Stimulated activated CD4-positive, alpha-beta T cell treated with anti-CD3 and anti-CD28 coated beads, Interleukin-4, amount 100 ng/mL, for 1 hour (primary cell): ENCODE measurements at regions not wholly inside any gene's neighbourhood (a gene's known extent, or its start where the extent isn't known, plus 50 kb on each side); places are given as distances from the start of the nearest gene placed in this dataset.
"Not testable (repeated sequence)": the region's sequence is repeated elsewhere in the genome, so short reads cannot be mapped to it uniquely, and the experiment has no call there.

Experiments used
- DNase-seq: peaks from one replicate; pipeline ENCODE4 v3.0.0-alpha.2; 2020

DNA sequence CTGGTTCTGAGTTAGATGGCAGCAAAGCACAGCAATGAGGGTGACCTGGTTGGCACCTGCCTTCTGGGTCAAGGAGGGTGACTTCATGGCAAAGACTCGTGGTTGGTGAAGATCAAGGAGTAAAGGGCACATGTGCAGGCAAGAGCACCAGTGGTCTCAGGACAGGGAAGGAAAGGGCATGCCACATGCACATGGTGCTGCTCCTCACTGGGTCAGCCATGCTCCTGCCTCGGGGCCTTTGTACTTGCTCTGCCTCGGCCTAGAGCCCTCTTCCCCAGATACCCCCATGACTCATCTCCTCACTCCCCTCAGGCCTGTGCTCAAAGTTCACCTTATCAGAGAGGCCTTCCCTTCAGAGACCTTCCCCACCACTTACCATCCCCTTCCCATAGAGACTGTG, 106.7 kb upstream of the KDM7A start:
- DNase-seq: no peak

DNA sequence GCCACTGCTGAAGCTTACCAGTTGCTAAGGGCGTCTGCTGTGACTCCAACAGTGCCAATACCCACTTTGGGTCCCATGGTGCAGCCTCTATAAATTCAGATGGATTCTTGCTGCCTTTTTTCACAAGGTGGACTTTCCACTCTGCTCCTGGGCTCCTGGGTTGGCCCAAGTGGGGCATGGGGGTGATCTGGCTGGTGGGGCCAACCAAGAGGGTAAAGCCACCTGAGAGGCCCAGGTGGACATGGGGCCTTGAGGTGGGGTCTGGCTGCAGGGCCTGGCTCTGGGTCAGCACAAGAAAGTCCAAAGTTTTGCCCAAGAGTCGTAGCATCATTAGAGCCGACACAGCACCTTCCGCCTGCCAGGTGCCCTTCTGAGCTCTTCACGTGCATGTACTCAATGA, 105.2 kb upstream of the KDM7A start:
- DNase-seq: no peak

DNA sequence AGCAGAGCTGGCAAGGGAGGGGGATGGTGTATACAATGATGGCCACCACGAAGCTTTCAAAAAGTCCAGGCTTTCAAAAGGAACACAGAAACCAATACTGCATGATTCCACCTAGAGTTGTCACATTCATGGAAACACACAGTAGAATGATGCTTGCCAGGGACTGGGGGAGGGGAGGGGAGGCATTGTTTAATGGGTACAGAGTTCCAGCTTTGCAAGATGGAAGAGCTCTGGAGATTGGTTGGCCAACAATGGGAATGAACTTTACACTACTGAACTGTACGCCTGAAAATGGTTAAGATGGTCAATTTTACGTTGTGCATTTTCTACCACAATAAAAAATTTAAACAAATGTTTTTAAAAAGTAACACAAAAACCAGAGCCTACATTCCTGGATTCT, 104.5 kb upstream of the KDM7A start:
- DNase-seq: no peak

DNA sequence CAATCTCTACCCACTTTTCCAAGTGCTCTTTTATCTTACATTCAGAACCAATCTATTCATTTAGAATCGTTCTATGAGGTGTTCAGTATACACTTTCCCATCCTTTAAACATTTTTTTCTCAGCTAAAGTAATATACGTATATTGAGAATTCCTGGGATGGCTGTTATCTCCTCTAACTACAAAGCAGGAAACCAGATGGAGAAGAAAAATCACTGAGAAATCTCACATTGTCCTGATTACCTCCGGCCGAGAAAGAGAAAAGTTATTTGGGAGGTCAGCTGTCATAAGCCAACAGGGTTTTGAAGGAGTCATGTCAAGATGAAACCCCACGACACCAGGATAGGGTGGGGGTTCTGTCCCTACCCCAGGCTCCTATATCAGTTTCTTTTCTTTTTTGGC, 99.2 kb upstream of the KDM7A start:
- no peak for DNase-seq

DNA sequence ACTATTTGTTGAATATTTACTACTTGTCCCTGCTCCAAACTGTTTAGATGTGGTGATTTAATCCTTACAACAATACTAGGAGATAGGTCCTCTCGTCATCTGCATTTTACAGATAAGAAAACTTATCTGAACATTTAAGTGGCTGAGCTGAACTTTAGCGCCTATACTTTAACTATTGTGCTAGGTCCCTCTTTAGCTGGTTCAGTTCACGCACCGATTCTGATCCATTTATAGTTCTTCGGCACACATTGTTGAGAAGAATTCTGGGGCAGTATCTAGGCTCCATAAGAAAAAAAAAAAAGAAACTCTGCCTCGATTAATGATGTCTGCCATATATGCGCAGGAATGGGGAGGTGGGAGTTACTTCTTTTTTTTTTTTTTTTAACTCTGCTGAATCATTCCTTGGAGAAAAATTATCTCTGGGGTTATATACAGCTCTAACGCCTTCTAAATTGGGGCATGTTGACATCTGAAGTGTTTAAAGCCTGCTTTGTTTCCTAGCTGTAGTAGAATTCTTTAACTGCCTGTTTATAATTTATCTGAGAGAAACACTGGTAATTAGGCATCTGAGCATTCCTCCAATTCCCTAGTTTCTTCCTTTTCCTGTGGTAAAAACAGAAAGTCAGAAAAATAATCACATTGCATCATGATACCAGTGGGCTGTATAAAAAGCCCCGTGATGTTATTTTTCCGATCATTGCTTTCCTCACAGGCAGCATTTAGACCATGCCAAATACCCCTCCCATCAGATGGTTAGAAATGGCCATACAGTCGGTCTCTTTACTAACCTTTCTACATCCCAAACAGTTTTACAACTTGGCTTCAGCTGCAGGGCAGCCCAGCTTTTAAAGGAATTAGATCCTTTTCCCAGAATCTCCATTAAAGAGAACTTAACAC, 98.5 kb upstream of the KDM7A start:
- DNase-seq: no peak

DNA sequence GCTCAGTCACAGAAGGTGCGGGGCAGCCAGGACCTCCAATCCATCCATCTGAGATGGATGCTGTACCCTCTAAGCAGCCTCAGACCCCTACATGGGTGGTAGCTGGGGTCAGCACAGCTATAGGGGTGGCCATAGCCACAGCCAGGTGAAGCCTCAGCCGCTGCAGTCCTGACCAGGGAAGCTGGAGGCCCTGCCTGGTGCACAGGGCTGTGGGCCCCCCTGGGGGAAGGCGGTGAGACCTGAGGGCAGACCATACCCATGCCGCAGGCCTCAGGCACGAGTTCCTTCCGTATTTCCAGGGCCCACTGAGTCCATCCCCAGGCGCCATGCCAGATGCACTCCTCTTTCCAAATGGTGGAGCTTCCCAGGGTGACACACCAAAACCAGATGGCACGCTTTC, 96.6 kb upstream of the KDM7A start:
- no peak for DNase-seq

DNA sequence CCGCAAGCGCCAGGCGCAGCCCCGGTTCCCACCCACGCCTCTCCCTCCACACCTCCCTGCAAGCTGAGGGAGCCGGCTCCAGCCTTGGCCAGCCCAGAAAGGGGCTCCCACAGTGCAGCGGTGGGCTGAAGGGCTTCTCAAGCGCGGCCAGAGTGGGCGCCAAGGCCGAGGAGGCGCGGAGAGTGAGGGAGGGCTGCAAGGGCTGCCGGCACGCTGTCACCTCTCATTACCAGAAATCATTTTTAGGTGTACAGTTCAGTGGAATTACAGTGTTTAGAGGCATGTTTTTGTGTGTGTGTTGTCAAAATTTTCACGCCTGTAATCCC, 94.8 kb upstream of the KDM7A start:
- not testable (repeated sequence) for DNase-seq

DNA sequence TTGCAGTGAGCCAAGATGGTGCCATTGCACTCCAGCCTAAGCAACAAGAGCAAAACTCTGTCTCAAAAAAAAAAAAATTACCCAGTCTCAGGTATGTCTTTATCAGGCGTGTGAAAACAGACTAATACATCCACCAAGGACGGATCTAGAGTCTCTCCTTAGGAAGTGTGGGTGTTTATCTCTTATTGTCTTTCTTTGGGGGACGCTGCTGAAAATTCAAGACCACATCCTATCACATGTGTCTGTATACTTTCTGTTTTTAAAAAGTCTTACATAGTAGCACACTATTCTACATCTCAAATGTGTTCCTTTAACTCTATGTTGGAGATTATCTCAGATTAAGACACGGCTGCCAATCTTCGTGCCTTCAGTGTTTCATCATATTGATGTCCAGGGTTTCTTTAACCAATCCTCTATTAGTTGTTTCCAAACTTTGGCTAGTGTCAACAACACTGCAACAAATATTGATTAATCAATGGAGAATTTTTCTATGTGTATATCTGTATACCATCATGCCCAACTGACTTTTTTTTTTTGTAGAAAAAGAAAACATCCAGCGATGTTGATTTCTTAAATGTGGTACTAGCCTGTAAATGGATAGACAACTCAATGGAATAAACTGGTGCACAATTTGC, 92.3 kb upstream of the KDM7A start:
- DNase-seq: no peak

DNA sequence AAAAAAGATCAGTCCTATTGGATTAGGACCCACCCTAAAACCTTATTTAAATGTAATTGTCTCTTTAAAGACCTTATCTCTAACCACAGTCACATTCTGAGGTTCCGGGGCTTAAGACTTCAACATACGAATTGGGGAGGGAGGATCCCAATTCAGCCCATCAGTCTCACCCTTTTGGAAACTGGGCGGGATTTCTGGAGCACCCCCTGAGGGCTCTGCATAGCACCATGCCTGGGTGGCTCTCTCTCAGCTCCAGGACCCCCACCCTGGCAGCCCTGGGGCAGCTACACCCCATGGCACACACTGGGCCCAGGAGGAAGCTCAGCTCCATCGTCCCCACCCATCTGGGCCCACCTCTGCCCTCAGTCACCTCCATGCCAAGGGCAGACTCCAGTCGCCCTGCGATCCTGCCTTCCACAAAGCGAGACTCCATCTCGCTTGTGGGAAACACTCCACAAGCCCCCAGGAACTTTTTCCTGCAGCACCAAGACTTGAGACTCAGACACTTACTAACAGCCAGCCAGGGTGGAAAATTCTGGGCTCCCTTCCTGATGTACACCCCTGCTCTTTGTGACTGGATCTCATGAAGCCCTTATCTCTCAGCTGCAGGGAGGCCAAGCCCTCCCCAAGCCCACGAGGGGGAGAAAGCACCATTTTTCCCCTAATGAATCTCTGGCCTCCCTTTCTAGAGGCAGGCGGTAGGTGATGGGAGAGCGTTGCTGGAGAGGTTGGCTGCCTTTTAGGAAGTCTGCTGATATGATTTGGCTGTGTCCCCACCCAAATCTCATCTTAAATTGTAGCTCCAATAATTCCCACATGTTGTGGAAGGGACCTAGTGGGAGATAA, 90.8 kb upstream of the KDM7A start:
- DNase-seq: no peak

DNA sequence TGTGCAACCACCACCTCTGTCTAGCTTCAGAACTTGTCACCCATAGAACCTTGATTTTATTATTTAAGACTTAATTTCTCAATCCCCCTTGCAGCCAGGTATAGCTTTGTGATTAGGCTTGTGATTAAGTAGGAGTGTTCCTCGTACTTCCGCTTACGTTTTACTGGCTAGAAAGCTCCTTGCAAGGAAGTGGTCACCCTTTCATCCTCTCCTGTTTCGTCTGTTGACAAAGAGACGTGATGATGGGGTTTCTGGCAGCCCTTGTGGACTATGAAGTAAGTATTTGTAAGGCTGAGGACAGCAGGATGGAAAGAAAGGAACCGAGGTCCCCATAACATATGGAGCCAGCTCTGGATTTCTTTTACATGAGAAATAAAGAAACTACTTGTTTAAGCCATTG, 86.5 kb upstream of the KDM7A start:
- no peak for DNase-seq

DNA sequence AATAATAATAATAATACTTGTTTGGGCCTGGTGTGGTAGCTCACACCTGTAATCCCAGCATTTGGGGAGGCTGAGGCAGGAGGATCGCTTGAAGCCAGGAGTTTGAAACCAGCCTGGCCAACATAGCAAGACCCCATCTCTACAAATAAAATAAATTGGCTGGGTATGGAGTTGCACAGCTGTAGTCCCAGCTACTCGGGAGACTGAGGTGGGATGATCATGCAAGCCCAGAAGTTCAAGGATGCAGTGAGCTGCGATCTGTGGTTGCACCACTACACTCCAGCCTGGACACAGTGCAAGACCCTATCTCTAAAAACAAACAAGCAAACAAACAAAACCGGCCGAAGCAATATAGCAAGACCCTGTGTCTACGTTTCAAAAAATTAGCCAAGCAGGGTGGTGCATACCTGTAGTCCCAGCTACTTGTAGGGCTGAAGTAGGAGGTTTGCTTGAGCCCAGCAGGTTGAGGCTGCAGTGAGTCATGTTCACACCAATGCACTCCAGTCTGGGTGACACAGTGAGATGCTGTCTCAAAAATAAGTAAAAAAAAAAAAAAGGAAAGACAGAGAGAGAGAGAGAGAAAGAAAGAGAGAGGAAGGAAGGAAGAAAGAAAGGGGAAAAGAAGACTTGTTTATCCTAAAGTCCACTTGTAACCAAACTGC, 85.6 kb upstream of the KDM7A start:
- no peak for DNase-seq

DNA sequence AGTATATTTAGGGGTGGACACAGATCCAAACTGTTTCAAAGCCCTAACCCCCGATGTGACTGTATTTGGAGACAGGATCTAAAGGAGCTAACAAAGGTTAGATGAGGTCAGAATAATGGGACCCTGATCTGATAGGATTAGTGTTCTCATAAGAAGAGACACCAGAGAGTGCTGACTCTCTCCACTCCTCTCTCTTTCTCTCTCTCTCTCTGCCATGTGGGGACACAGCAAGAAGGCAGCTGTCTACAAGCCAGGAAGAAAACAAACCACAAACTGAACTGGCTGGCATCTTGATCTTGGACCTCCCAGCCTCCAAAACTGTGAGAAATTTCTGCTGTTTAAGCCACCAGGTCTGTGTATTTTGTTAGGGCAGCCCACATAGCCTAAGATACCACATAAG, 84.7 kb upstream of the KDM7A start:
- DNase-seq: no peak

DNA sequence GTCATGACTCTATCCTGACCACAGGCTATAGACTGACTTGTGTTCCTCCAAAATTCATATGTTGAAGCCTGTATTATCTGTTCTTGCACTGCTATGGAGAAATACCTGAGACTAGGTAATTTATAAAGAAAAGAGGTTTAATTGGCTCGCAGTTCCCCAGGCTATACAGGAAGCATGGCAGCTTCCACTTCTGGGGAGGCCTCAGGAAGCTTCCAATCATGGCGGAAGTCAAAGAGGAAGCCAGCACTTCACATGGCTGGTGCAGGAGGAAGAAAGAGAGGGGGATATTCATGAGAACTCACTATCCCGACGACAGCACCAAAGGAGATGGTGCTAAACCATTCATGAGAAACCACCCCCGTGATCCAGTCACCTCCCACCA, 84.3 kb upstream of the KDM7A start:
- no peak for DNase-seq

DNA sequence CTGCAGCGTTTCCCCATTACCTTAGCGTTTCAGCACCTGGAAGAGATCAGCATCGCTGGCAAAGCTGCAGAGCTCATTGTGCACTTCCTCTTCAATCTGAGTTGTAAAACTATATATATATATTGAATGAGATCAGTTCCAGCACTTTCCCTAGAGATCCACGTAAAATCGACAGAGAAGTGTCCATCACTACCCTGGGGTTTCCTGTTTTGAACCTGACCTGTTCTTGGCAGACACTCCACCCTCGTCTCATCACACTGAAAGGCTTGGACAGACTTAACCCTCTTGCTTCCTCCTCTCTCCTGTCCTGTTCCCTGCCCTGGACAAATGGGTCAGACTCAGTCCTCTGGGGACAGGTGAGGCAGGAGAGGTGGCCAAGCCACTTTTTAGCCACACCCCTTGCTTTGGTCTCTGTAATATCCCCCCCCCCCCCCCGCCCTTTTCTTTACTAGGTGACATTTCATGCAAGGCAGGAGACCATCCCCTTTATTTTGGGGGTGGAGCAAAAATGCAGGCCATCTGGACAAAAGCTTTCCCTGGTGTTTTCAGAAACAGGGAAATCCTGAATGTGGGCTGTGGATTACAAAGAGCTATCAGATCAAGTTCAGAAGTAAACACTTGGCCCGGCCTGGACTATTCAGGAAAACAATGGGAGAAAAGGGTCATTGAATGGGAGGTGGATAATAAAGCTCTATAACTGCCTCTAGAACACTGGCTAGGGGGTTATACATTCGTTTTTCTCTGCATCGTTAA, 83.7 kb upstream of the KDM7A start:
- no peak for DNase-seq

DNA sequence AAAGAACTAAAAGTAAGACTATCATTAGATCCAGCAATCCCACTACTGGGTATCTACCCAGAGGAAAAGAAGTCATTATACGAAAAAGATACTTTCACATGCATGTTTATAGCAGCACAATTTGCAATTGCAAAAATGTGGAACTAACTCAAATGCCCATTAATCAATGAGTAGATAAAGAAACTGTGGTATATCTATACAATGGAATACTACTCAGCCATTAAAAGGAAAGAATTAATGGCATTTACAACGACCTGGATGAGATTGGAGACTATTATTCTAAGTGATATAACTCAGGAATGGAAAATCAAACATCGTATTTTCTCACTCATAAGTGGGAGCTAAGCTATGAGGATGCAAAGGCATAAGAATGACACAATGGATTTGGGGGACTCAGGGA, 80.5 kb upstream of the KDM7A start:
- DNase-seq: not testable (repeated sequence)

DNA sequence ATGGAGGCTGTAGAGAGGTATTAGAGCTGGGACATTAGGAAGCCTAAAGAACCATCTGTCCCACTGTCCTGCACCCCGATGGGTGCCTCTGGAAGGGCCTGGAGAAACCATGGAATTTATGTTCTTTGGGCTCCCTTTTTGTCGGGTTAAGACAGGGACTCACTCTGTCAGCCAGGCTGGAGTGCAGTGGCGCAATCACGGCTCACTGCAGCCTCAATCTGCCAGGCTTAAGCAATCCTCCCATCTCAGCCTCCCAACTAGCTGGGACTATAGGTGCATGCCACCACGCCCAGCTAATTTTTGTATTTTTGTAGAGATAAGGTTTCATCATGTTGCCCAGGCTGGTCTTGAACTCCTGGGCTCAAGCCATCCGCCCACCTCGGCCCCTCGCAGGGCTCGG, 78.2 kb upstream of the KDM7A start:
- not testable (repeated sequence) for DNase-seq

DNA sequence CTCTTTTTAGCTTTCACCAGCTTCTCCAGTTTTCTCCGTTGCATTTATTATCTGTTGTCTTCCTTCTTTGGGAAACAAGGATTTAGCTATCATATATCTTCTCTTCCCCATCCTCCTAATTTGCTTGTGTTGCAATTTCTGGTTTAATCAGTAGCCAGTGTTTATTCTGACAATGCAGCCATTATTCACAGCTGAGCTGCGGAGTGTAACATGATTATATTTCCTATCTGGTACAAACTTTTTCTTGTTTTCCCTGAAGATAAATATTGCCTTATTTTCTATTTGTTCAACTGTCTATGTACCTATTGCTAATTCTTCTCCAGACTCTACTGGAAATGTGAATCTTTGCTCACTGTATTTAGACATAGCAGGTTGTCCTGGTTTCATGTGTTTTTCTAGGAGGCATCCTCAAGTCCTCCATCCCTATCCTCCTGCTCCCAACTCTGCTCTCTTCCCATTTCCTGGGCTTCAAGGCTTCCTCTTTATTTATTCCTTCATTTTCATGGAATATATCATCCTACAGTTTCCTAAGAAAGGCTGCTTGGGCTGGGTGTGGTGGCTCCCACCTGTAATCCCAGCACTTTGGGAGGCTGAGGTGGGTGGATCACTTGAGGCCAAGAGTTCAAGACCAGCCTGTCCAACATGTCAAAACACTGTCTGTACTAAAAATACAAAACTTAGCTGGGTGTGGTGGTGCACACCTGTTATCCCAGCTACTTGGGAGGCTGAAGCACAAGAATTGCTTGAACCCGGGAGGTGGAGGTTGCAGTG, 72.4 kb upstream of the KDM7A start:
- no peak for DNase-seq

DNA sequence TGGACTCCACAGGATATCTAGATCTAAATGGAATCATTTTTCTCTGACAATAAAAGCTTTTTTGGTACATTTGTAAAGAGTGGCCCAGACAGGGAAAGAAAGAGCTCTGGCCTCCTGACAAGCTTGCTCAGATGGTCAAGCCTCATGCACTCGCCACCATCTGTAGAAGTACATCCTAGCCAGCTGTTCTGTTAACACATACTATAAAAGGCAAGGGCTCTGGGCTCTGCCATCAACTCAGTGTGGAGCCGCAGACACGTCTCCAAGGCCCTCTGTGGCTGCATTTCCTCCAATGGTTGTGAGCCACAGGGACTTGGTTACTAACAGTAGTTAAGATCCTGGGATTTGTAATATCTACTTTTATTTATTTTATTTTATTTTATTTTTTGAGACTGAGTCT, 70.8 kb upstream of the KDM7A start:
- DNase-seq: no peak

DNA sequence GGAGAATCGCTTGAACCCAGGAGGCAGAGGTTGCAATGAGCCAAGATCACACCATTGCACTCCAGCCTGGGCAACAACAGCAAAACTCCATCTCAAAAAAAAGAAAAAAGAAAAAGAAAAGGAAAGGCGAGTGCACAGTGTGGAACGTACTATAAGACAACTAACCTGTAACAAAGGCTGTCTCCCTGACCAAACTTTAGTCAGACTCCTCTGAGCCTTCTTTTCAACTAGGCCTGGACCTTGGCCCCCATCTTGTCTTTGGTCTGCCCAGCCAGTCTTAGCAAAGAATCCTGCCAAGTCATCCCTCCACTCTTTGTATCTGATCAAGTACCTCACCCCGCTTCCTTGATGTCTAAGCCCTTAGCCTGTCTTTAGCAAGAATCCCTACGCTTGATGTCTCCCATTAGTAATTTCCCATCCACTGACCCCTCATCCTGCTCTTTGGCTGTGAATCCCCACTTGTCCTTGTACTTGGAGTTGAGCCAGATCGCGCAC, 68.9 kb upstream of the KDM7A start:
- no peak for DNase-seq

DNA sequence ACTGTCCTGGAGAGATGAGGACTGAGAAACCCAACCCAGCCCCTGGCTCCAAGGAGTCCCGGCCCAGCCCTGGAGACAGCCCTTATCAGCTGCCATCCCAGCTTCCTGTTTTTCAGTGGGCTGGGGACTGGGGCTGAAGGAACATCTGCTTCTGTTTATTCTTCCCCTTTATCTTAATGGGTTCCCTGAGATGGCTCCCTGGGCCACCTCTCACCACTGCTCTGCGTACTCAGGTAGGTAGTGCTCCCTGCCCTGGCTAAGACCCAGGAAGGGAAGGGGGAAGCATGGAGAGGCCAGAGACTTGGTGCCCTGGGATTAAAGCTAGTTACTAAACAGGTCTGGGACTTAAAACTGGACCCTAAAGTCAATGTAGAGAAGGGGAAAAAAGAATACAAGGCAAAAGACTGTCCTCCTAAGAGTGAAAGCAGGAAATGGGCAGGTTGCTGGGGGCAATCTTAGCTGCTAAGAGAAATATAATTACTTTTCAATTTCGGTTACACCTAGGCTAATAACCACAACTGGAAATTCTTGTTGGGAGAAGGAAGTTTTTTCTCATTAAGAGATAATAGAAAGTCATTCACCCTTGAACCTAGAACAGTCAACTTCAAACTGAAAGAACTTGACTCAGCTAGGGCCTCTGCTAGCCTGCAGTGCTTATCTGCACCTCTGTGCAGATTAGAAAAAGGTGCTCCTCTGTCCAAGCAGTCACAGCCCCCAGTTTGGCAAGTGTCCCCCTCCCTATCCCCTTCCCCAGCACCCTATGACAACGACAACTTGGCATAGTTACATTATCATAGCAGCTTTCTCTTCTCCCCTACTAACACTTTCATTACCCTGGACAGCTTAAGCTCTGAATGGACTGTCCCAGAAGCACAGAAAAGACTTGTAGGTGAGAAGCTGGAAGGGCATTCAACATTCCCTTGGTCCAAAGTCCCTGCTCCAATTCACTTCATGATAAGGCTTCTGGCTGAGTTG, 65.6 kb upstream of the KDM7A start:
- no peak for DNase-seq

DNA sequence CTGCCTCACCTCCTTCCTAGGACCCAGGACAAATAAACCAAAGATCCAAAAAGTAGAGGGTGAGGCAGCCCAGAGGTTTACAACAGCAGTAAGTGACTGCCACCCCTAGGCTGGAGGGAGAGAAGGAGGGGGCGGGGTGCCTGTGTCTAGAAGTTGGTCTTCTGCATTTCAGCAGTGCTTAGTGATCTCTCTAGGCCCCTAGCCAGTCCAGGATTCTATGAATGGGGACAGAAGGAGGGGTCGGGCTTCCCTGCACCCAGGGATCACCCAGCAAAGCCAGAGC, 62.8 kb upstream of the KDM7A start:
- no peak for DNase-seq
